Amygdala (tissue), 56 donors: ENCODE measurements at regions not wholly inside any gene's neighbourhood (a gene's known extent, or its start where the extent isn't known, plus 50 kb on each side); places are given as distances from the start of the nearest gene placed in this dataset.

Experiments used
- DNase-seq, 56 donors: peaks; one replicate each; lab custom pipeline; 2025; lab: John Stamatoyannopoulos, UW

DNA sequence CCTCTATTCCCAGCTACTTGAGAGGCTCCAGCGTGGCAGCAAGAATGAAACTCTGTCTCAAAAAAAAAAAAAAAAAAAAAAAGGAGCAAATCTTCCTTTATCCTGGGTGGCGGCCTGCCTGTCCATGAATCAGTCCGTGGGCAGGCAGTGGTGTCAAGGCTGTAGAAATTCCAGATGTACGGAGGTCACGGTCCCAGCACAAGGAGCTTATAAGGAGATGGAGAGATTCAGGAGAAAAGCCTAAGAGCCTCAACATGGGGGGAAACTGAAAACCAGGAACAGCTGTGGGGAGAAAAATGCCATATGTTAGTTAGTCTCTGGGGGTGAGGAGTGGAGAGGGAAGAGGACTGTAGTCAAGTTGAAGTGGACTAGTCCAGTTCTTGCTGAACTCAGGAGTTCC lies 130.5 kb upstream of the CRY1 start:
- no peak for DNase-seq

DNA sequence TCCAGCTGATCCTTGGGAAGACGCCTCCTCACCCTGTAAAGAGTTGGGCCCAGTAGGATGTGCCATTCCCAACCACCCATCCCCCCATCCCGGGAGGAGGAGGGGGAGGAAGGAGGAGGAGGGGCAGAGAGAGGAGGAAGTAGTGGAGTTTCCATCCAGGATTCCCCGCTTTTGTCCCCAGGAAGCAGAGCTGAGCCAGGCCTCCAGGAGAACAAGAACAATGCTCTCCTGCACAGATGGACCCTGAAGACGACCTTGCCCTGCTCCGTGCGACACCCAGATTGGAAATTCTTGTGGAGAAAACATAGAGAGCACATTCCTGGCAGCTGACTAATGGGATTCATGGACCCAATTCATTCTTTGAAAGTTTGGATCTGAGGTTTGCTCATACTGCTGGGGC lies 132.3 kb upstream of the CRY1 start:
- DNase-seq, result no peak

DNA sequence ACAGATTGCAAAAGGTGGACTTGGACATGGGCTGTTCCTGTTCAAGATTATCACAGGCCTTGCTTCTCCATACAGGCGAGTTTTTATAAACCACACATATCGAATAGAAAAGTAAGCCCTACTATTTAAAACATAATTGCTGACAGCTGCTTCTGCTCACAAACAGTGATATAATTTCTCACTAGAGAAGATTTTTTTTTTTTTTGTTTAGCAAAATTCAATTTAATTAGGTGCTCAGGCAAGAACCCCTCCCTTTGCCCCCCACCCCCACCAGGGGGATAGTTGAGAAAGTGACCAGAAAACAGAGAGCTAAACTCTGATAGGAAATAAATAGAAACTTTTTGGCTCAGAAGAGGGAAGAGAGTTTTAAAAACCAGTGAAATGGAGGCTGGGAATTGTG lies 132.8 kb upstream of the CRY1 start:
- DNase-seq, result no peak

DNA sequence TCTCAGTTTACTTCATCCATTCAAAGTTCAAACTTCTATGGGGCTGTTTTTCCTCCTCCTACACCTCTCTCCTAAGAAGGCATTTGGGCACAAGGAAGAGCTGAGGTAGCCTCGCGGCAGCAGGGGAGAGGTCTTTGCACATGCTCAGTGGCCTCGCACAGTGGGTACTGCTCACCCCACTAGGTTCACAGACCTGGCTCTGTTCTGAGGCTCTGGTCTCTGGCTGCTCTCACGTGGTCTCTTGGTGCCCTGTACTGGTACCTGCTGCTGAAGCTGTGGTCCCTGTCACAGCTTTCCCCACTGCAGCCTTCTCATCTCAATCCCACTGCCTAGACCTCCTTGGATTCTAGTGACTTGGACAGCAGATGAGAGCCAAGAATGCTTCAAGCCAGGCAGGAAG lies 134.7 kb upstream of the CRY1 start:
- no peak for DNase-seq

DNA sequence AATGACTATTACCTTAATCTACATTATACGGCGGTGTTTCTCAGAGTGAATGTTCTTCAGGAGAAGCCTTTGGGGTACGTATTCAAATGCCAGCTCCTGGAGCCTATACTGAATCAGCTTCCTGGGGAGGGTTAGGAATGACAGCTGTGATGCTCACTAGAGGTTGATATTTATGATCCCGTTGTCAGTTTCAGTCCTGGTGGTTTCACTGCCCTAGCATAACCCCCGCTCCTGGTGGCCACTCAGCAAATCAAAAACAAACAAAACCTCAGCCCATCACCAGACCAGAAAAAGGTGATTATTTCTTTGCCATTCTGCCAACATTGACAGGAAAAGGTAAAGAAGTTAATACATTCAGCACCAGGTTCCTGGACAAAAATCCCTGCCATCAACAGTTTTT lies 136.5 kb upstream of the CRY1 start:
- DNase-seq, result no peak

DNA sequence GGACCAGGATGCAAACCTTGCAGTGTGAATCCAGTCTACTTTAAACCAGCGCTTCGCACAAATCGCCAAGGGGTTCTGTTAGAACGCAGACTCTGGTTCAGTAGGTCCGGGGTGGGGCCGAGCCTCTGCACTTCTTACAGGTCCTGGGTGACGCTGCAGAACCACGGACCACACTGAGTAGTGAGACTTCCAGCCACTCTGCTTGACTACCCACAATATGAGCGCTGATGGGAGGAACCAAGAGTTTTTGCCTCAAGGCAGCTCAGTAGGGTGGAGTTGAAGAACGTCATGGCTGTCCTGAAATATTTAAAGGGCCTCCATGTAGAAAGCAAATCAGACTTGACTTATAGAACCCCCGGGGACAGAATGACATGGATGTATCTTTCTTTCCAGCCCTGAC lies 138.0 kb upstream of the CRY1 start:
- no peak for DNase-seq

DNA sequence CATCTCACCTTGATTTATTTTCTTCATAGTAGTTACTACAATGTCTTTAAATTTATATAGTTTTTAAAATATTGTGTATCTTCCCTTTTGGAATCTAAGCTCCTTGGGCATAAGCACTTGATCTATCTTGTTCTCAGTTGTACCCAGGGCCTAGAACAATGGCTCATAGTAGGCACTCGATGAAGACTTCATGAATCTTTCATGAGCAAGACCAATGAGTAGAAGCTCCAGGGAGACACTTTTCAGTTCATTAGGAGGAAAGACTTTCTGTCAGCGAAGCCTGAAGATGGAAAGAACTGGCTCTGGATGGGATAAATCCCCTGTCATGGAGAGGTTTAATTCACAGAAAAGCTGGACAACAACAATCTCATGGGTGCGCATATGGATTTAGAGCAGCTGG lies 140.2 kb upstream of the CRY1 start:
- no peak for DNase-seq

DNA sequence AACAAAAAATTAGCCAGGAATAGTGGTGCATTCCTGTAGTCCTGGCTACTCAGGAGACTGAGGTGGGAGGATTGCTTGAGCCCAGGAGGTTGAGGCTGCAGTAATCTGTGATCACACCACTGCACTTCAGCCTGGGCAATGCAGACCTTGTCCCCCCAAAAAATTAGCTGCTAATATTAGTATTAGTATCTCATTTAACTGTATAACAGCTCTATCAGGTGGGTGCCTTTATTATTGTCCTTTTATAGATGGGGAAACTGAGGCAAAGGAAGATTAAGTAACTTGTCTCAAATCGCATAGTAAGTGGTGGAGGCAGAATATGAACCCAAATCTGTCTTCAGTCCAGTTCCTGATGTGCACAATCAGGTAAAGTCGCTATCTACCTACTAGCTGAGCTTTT lies 142.3 kb upstream of the CRY1 start:
- no peak for DNase-seq

DNA sequence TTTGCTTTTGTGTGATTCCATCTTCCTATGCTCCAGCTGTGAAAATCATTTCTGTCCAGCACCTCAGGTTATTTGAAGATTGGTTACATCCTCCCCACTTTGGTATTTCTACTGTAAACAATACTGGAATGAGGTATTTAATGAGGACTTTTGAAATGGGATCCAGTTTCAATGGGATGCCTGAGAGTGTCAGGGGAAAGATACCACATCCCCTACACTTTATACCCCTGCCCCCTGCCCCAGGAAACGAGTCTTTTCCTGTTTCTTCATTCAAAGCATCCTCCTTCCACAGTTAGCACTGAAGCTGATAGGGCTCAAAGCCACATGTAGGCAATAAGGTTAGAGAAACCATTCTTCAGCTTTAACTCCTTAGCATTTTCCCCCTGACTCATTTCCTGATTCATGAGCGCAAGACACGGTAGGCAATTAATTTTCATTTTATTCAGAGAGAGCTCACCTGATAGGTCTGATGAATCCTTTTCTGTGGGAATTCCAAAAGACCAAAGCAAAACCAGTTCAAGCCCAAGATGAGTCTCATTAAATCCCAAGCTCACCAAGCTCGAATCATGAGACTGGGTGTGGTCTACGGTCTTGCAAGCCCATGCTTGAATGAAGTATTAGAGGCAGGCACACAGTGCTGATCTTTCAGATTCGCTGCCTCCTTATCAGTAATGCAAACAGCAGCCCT lies 143.6 kb upstream of the CRY1 start:
- no peak for DNase-seq

DNA sequence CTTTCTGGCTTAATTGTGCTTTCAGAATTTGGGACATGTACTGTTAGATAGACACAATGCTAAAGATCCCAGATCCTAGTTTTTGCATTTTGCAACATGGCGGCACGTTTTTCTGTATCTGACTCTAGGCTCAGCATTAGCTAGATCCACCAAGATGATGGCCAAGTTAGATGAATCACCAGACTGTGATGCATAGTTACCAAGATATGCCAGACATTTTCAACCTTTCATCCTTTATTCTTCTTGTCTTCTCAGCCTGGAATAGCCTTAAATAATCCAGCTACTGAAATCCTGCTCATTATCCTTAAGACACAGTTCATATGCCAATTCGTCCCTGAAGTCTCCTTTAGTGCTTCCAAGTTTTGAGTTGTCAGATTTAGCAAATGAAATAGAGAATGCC lies 144.9 kb upstream of the CRY1 start:
- DNase-seq, result no peak

DNA sequence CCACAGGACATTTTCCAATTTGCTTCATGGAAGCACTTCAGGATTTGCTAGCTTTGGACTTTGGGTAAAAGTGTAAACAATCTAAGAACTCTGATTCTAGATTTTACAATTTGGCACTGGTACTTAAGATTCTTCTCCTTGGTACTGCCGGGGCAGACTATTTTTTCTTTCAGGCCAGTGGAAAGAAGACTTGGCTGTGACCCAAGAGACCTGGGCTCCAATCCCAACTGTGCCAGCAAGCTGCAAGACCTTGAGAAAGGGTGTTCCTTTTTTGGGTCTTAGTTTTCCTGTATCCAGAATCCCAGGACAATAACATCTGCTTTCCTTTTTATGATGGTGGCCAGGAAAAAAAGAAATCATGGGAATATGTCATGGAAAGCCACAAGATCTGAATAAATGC lies 148.1 kb upstream of the CRY1 start:
- peak in 11 of 56 donors; percentile 0 to 11 (median 4) for DNase-seq

DNA sequence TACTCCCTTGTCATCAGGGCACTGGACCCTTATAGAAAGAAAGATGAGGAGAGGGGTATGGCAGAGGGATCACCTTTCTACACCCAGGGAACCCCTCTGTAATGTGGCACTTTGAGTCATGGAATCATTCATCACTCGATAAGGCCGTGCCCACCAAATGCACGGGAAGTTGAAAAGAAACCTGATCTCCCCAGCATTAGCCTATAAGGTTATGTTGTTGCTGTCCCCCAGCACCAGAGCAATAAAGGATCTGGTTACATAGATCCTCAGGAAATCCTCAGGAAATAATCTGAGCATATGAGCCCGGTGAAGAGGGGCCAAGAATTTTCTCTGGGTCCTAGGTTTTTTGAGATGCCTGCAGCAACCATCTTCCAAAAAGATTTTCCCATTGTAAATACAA lies 148.8 kb upstream of the CRY1 start:
- no peak for DNase-seq

DNA sequence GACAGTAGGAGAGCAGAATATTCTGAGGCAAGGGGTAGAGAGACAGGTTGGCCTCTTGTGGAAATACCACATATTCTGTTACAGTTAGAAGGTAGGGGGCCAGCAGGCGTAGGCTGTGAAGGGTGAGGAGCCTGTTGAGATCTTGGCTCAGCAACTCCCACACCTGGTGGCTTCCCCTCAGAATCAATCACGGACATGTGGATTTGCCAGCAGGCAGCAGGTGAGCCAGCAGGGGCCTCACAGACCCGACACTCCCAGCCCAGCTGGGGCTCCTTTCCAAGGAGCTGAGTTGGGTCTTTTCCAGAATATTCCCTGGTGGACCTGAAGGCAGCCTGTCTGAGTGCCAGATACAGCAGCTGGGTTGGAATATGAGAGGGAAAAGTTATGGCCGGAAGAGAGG lies 150.0 kb upstream of the CRY1 start:
- DNase-seq, result no peak

DNA sequence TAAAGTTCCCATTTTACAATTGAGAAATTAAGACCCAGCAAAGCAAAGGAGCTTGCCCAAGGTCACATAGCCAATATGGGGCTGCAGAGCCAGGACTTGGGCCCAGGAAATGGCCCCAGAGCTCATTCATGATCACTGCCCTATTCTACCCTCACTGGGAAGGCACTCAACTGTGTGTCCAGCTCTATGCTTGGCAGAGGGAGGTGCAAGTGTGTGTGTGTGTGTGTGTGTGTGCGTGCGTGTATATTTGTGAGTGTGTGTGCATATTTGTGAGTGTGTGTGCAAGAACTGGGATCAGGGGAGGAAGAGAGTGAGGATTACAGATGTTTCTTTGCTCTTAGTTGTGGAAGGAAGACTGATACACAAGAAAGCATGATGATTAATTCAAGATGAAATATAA lies 151.2 kb upstream of the CRY1 start:
- DNase-seq, result no peak

DNA sequence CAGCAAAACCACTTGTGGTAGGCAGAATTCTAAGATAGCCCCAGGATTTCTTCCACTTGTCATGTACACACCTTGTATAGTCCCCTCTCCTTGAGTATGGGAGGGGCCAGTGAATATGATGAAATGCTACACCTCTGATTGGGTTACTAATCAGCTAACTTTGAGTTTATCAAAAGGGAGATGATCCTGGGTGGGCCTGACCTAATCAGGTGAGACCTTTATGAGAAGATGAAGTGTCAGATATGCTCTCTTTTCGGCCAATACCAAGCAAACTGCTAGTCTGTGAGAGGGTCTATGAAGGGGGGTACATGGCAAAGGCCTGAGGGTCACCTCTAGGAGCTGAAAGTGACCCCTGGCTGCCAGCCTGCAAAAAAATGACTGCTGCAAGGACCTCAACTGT lies 154.3 kb upstream of the CRY1 start:
- no peak for DNase-seq

DNA sequence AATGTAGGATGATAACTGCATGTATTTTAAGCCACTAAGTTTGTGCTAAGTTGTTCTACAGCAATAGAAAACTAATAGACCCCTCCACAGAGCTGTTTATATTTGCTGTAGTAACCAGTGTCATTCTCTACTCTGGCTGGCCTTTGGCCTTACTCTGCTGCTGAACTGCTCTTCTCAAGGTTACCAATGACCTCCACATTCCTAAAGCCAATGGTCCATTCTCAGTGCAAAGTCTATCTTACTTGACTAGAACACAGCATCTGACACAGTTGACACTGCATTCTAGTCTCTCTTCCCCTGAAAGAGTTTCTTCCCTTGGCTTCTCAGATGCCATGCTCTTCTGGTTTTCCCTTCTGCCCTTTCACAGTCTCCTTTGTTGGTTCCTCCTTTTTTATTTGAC lies 154.8 kb upstream of the CRY1 start:
- no peak for DNase-seq

DNA sequence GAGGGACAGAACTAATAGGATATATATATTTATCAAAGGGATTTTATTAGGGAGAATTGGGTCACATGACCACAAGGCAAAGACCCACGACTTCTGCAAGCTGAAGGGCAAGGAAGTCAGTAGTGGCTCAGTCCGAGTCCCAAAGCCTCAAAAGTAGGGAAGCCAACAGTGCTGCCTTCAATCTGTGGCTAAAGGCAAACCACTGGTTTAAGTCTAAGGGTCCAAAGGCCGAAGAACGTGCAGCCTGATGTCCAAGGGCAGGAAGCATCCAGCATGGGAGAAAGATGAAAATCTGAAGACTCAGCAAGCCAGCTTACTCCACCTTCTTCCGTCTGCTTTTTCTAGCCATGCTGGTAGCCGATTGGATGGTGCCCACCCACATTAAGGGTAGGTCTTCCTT lies 157.9 kb upstream of the CRY1 start:
- DNase-seq, result no peak

DNA sequence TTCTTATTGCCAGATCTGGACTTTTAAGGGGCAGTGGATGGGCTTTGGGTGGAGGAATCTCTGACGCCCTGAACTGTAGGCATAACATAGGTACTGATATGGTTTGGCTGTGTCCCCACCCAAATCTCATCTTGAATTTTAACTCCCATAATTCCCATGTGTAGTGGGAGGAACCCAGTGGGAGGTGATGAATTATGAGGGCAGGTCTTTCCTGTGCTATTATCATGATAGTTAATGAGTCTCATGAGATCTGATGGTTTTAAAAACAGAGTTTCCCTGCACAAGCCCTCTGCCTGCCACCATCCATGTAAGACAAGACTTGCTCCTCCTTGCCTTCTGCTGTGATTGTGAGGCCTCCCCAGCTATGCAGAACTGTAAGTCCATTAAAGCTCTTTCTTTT lies 160.0 kb upstream of the CRY1 start:
- no peak for DNase-seq

DNA sequence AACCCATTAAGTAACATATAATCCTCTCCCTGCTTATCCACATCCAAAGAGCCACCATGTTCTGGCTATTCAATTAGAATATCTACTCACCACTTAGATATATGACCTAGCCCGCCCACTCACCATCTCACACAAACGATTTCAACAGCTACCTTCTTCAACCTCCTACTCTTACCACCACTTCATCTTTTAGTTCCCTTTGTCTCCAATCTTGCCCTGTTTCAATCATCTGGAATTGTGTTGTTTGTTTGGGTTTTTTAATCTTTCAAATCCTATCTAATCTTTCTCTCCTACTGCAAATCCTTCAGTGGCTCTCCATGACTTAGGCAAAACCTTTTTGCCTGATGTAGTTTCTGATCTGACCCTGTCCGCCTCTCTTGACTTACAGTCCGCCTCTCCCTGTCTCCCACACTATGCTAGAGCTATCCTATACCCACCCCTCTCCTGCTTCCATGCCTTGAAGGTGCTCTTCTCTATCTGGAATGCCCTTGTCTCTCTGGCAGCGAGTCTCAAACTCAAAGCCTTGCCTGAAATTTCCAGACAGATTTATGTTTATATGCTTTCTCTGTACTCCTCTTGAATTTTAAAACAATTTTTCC lies 161.0 kb upstream of the CRY1 start:
- no peak for DNase-seq

DNA sequence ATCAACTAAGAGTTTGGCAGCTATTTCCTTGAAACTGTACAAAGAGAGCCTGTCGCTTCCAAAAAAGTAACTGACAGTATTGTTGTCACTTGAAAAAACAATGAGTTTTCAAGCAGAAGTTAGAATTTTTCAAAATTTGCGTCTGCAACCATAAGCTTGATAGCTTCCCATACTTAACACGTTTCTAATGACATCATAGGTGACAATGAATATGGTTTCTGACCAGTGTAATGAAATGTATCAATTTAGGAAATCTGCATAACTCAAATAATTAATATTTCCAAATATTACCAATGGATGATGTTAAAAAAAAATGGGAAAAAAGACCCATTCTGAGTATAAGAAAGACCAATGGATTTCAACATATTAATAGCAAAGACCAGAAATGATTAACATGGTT lies 165.4 kb upstream of the CRY1 start:
- DNase-seq, result no peak

DNA sequence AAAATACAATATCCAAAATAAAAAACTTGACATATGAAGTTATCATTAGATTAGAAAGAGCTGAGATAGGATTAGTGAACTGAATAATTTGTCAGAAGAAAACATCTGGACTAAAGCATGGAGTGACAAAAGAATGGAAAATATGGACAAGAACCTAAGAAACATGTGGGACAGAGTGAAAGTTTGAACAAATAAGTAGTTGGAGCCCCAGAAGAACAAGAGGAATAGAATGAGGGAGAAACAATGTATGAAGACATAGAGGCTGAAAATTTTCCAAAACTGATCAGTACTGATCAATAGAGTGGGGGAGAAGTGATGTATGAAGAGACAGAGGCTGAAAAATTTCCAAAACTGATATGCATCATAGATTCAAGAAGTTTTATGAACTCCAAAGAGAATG lies 170.6 kb upstream of the CRY1 start:
- no peak for DNase-seq

DNA sequence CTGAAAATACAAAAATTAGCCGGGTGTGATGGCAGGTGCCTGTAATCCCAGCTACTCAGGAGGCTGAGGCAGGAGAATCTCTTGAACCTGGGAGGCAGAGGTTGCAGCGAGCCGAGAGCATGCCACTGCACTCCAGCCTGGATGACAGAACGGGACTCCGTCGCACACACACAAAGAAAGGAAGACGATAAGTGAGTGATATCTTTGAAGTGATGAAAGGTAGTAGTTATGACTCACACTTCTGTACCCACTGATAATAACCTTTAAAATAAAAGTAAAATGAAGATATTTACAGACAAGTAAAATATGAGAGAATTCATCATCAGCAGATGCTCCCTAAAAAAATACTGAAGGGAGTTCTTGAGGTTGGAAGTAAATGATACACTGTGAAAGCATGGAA lies 171.3 kb upstream of the CRY1 start:
- DNase-seq, result no peak

DNA sequence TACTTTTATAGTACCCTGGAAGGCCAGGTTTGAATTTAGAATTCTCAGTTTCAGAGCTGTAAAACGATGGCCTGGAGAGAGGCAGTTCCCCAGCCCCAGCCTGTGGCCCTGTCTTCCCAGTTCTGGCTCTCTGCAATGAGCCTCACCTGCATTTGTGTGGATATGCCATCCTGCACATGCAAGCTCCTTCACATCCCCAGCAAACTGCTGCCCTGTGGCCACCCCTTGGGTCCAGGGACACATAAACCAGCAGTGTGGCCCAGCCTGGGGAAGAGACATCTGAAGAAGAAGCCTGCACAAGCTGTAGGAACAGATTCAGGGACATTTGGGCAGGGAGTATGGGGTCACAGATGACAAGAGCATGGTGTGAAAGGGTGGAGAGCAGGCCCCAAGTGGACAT lies 174.3 kb upstream of the CRY1 start:
- no peak for DNase-seq
